Right cardiac atrium (tissue), 5 donors: ENCODE measurements at regions not wholly inside any gene's neighbourhood (a gene's known extent, or its start where the extent isn't known, plus 50 kb on each side); places are given as distances from the start of the nearest gene placed in this dataset.

Experiments
- ATAC-seq, 2 donors: fragments of 200-7000 bp; cut with Tn5 transposase; one replicate each; pipeline versions ENCODE4 v1.8.0 to v1.9.1; 2020; ENCODE audit warnings: moderate library complexity in 2 of 2, mild to moderate bottlenecking in 1 of 2
- DNase-seq, 3 donors: peaks; one replicate each; pipeline ENCODE4 v3.0.0-alpha.2; 2020
- H3K27ac ChIP-seq: one replicate; pipeline ENCODE4 v1.5.1; 2013; ENCODE audit warnings: mild to moderate bottlenecking, low read length, control low read depth, moderate library complexity
- H3K27me3 ChIP-seq: one replicate; pipeline ENCODE4 v1.6.1; 2013; ENCODE audit not compliant: control insufficient read depth, insufficient read depth
- H3K4me1 ChIP-seq: one replicate; pipeline ENCODE4 v1.6.1; 2013; ENCODE audit warnings: low read length; ENCODE audit not compliant: control insufficient read depth, insufficient read depth
- H3K4me3 ChIP-seq: one replicate; pipeline ENCODE4 v1.5.1; 2013; ENCODE audit warnings: low read length, control low read depth
- H3K9me3 ChIP-seq: one replicate; pipeline ENCODE4 v1.6.1; 2013; ENCODE audit warnings: low read length; ENCODE audit not compliant: control insufficient read depth
- WGBS: extraction: QIAGEN DNeasy Blood & Tissue Kit; methylation state at CpG from one replicate; pipeline ENCODE4 v1.1.7; 2013; 5-methylcytosine and 5-hydroxymethylcytosine counted together
- intact Hi-C, 4 donors: fragments of 100-400 bp; cut with DNase I; formaldehyde crosslinking; loops; one replicate each; pipeline versions ENCODE4 v1.11.0 to v1.14.0; 2022 to 2023
- donor health status: healthy with polysubstance abuse.
- donor health status: DM: no; HTN: yes; CAD: no.
- donor health status: DM: no; HTN: no; CAD: no.
- donor health status: DM: no; HTN: yes; CAD: no; lungs with severe emphysema.
- donor health status: DM: yes; HTN: yes; CAD: no.

DNA sequence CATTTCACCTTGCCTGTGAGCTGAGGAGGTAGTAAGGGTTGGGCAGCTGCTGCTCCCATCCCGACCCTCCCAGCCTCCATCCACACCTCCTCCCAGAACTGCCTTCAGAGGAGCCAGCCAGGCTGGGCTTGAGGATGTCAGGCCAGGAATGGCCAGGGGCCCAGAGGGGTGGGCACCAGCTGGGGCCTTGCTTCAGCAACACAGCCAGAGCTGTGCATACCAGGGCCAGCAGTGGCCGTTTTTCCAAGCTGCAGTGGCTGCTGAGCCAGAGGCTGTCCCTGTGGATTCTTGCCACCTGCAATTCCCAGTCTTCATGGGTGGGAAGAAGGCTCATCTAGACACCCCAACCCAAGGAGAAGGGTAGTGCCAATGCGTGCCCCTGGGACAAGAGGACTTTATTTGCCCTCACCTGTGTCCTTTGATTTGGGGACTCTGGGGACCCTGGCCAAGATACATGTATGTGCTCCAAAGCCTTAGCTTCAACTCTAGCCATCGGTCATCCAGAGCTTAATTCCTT is 153.4 kb upstream of the SDK2 start:
- Histone ChIP-seq H3K9me3 (no peaks in the 10 kb centered on the region), H3K4me1 (no peaks in the 10 kb centered on the region), H3K4me3 (no peak overlapping the region), H3K27me3 (no peaks in the 10 kb centered on the region), H3K27ac (no peak overlapping the region)
- no peak for DNase-seq
- intact Hi-C loops: no loop called here
- 61% methylated on average over 4 of the region's 4 CpGs for WGBS
- ATAC-seq: peak in 1 of 2 donors; percentile 10

- Histone ChIP-seq H3K27ac (no peak overlapping the region), H3K4me3 (no peak overlapping the region), H3K27me3 (no peaks in the 10 kb centered on the region), H3K9me3 (no peaks in the 10 kb centered on the region), H3K4me1 (no peaks in the 10 kb centered on the region)
- ATAC-seq (peak; percentile 48 to 81), DNase-seq (no peak)
- intact Hi-C loops: no loop called here
- WGBS: 43% methylated on average over 7 of the region's 7 CpGs
These were observed 154.0 kb upstream of the SDK2 start for GRCh38 chr17:73798111-73798748.

DNA sequence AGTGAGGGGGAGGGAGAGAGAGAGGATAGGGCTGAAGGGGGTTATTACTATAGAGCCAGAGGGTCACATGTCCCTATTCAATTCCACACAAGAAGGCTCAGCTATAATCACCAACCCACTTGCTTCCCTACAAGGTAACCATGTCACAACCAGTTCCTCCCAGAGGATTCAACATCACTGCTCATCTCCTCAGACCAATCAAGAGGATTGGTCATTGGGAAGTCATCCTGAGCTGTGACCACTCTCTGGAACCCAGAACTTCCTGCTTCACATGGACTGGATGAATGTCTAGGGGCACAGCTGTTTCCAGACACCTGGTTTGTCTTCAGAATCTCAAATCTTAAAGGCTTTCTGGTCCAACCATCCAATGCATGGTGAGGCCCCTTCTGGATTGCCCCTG is 154.9 kb upstream of the SDK2 start:
- DNase-seq: no peak
- ATAC-seq: no peak
- H3K27me3 ChIP-seq: no peaks in the 10 kb centered on the region
- H3K4me3 ChIP-seq: no peak overlapping the region
- no peaks in the 10 kb centered on the region for H3K4me1 ChIP-seq
- no peaks in the 10 kb centered on the region for H3K9me3 ChIP-seq
- intact Hi-C loops: no loop called here
- H3K27ac ChIP-seq: no peak overlapping the region

DNA sequence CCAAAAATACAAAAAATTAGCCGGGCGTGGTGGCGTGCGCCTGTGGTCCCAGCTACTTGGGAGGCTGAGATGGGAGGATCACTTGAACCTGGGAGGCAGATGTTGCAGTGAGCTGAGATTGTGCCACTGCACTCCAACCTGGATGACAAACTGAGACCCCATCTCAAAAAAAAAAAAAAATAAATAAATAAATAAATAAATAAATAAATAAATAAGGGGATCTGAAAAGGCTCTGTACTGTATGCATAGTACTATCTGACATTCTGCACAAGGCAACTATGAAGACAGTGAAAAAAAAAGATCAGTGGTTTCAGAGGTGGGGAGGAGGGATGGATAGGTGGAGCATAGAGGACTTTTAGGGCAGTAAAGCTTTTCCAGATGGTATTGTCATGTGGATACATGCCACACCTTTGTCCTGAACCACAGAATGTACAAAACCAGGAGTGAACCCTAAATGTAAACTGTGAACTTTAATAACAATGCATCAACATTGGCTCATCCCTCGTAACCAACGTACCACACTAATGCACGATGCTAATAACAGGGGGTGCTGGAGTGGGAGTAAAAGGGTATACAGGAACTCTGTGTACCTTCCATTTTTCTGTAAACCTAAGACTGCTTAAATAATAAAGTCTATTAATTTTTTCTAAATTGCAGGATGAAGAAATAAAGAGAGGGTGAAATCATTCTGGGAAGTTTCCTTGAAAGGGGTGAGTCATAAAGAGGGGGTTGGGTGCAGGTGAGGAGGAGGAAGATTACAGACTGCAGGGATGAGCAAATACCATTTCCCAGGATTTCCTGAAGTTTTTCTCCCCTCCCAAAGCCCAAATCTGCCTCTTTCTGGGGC is 155.8 kb upstream of the SDK2 start:
- Histone ChIP-seq H3K9me3 (no peaks in the 10 kb centered on the region), H3K27me3 (no peaks in the 10 kb centered on the region), H3K4me1 (no peaks in the 10 kb centered on the region), H3K27ac (no peak overlapping the region), H3K4me3 (no peak overlapping the region)
- ATAC-seq (no peak), DNase-seq (no peak)
- intact Hi-C loops: no loop called here
- WGBS: 96% methylated on average over 7 of the region's 7 CpGs

GRCh38 chr17:73800893-73801292 is 156.6 kb upstream of the SDK2 start:
- Histone ChIP-seq H3K4me1 (no peaks in the 10 kb centered on the region), H3K27me3 (no peaks in the 10 kb centered on the region), H3K4me3 (no peak overlapping the region), H3K27ac (no peak overlapping the region), H3K9me3 (no peaks in the 10 kb centered on the region)
- ATAC-seq: no peak
- DNase-seq: no peak
- WGBS: 75% methylated on average over 8 of the region's 8 CpGs
- intact Hi-C loops: no loop called here

DNA sequence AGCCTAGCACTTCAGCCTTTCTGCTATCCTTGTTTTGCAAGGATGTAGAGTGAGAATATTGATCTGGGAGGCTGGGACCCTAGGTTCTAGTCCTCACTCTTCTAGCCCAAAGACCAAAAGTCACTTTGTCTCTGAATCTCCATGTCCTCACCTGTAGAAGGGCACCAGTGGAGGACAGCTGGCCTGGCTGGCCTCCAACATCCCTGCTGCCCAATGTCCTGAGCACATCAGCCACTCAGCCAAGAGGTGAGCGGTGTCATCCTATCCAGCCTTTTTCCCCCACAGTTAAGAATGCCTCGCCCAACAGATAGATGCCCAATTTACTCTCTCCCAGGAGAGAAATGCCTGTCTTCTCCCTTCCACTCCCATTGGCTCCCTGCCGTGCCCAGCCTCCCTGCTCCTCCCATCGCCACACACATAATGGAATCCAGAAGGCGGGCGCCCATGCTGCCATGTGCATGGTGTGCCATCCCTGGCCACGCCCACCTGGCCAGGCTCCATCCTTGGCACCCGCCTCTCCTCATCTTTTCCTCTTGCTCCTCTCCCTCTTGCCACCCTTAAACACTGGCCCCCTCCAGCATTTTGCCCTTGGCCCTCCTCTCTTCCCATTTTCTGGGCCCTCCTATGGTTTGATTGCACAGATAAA is 157.3 kb upstream of the SDK2 start:
- Histone ChIP-seq H3K27ac (no peak overlapping the region), H3K9me3 (no peaks in the 10 kb centered on the region), H3K4me1 (no peaks in the 10 kb centered on the region), H3K27me3 (peaks cover 2% of the 10 kb centered on the region), H3K4me3 (no peak overlapping the region)
- ATAC-seq (no peak), DNase-seq (no peak)
- WGBS: 93% methylated on average over 8 of the region's 8 CpGs
- intact Hi-C loops: no loop called here

- Histone ChIP-seq H3K27me3 (peaks cover 2% of the 10 kb centered on the region), H3K4me3 (no peak overlapping the region), H3K4me1 (no peaks in the 10 kb centered on the region), H3K27ac (no peak overlapping the region), H3K9me3 (no peaks in the 10 kb centered on the region)
- intact Hi-C loops: no loop called here
- no peak for ATAC-seq
- WGBS: 80% methylated on average over 4 of the region's 4 CpGs
- no peak for DNase-seq
These were observed 158.1 kb upstream of the SDK2 start for GRCh38 chr17:73802314-73802713.

DNA sequence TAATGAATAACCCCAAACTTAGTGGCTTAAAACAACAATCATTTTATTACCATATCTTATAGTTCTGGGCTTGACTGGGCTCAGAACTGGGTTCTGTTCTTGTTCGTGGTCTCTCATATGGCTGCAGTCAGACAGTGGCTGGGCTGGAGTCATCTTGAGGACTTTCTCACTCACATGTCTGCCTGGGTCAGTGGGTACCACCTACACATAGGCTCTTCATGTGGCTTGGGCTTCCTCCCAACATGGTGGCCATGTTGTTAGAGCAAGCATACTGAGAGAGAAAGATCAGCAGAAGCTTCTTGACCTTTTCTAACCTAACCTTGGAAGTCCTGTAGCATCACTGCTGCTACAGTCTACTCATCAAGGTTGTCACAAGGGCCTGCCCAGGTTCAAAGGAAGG is 158.6 kb upstream of the SDK2 start:
- no peak overlapping the region for H3K27ac ChIP-seq
- intact Hi-C loops: no loop called here
- H3K27me3 ChIP-seq: peaks cover 2% of the 10 kb centered on the region
- ATAC-seq: no peak
- H3K9me3 ChIP-seq: no peaks in the 10 kb centered on the region
- no peak for DNase-seq
- H3K4me3 ChIP-seq: no peak overlapping the region
- WGBS: 100% methylated on average over 1 of the region's 1 CpG
- no peaks in the 10 kb centered on the region for H3K4me1 ChIP-seq

DNA sequence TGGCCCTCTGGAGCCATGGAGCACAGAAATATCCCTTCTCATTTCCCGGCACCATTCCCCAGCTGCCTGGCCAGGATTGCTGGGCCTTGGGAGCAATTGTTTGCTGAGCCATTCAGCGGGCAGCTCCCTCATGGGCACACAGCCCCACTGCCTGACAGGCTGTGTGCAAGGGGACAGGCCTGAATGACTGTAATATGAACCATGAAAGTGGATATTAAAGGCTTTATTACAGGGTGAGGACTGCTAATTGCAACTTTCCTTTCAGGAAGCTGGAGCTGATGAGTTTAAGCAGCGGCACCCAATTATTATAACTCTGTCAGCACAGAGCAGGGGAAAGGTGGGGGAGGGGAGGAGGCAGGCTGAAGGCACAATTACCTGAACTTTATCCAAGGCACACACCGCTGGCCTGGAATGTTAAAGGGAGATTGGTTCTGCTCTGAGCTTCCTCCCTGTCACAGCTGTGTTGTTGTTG is 159.8 kb upstream of the SDK2 start:
- no peak overlapping the region for H3K4me3 ChIP-seq
- H3K4me1 ChIP-seq: no peaks in the 10 kb centered on the region
- H3K9me3 ChIP-seq: no peaks in the 10 kb centered on the region
- DNase-seq: no peak
- intact Hi-C loops: no loop called here
- 62% methylated on average over 4 of the region's 4 CpGs for WGBS
- no peak for ATAC-seq
- no peak overlapping the region for H3K27ac ChIP-seq
- peaks cover 2% of the 10 kb centered on the region for H3K27me3 ChIP-seq

- DNase-seq (no peak), ATAC-seq (no peak)
- intact Hi-C loops: no loop called here
- H3K27ac ChIP-seq: no peak overlapping the region
- 98% methylated on average over 1 of the region's 1 CpG for WGBS
- H3K4me3 ChIP-seq: no peak overlapping the region
- peaks cover 2% of the 10 kb centered on the region for H3K27me3 ChIP-seq
- no peaks in the 10 kb centered on the region for H3K9me3 ChIP-seq
- no peaks in the 10 kb centered on the region for H3K4me1 ChIP-seq
These were observed 162.5 kb upstream of the SDK2 start for GRCh38 chr17:73806768-73807167.

DNA sequence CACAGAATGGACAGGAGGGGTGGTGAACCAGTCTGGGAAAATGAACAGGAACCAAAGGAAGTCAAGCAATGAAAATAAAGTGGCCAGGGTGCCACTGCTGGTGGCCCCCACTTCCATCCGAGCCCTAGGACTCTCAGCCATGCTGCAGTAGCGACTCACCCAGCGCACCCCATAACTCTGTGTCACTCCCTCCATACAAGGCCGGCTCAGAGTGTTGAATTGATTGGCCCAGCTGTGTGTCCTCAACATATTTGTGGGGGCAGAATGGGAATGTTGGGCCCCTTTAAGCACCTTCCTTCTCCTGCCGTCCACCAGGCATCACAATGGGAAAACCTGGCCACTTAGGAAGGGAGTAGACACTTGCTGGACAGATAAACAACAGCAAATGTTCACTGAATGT is 169.0 kb upstream of the SDK2 start:
- H3K4me1 ChIP-seq: no peaks in the 10 kb centered on the region
- H3K4me3 ChIP-seq: no peak overlapping the region
- H3K27ac ChIP-seq: no peak overlapping the region
- no peaks in the 10 kb centered on the region for H3K9me3 ChIP-seq
- H3K27me3 ChIP-seq: no peaks in the 10 kb centered on the region
- ATAC-seq (no peak), DNase-seq (no peak)
- intact Hi-C loops: no loop called here
- 86% methylated on average over 5 of the region's 5 CpGs for WGBS
